GM12892 (cell line): ENCODE measurements at regions not wholly inside any gene's neighbourhood (a gene's known extent, or its start where the extent isn't known, plus 50 kb on each side); places are given as distances from the start of the nearest gene placed in this dataset.

Experiments used
- POLR2A ChIP-seq: IDR thresholded peaks from 2 replicates; pipeline ENCODE4 v1.6.1; 2011; ENCODE audit warnings: low read depth, low read length, control low read depth
- POLR2AphosphoS5 ChIP-seq: IDR thresholded peaks from 2 replicates; pipeline ENCODE4 v1.6.1; 2011; ENCODE audit warnings: low read depth, low read length, control low read depth
- TAF1 ChIP-seq: IDR thresholded peaks from 2 replicates; pipeline ENCODE4 v1.6.1; 2011; ENCODE audit warnings: low read depth, mild to moderate bottlenecking, control low read depth, low read length, borderline replicate concordance

DNA sequence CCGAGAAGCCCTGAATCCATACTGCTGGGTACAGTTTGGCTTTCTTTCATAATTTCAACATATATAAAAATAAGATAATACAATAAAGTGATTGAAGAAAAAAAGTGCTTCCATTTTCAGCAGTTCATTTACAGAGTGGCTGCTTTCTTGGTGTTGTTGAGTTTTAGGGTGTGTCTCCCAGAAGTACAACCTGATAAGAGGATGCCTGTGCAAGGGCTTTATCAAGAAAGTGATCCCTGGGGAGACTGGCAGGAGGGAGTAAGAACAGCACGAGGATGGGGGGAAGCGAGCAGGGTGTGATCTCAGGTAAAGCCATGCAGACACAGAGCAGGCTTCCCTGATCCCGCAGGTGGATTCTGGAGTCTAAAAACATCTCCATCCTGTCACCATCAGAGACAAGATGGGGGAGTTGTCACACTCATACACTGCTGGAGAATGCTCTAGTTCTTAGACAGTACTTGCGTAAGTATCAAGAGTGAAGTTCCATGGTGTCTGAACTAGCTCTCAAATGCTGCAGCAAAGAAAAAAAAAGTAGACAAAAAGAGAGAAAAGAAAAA lies 395.9 kb downstream of the CDH26 start:
- no peak for TF ChIP-seq TAF1
- no peak for TF ChIP-seq POLR2AphosphoS5
- no peak for TF ChIP-seq POLR2A
